ENCODE measurements at regions not wholly inside any gene's neighbourhood (a gene's known extent, or its start where the extent isn't known, plus 50 kb on each side); places are given as distances from the start of the nearest gene placed in this dataset.

- TF ChIP-seq YY1 (IDR thresholded peaks at IDR 0.05) (no peak), HNF4A (conservative IDR thresholded peaks at IDR 0.05) (no peak), RXRA (IDR thresholded peaks at IDR 0.05) (no peak), RAD21 (IDR thresholded peaks at IDR 0.05) (no peak)
Measured at GRCh38 chr14:41449066-41449465, 157.6 kb upstream of the LRFN5 start (continued).

GRCh38 chr14:41446008-41446407 lies 160.7 kb upstream of the LRFN5 start:
- no peaks in the 10 kb centered on the region for H3K36me3 ChIP-seq (ENCODE audit: control insufficient read depth in 4 of 4, insufficient read depth in 3 of 4, low read depth in 1 of 4, low read length in 3 of 4)
- DNase-seq (ENCODE audit: low spot score) = no peak
- H3K27ac ChIP-seq (ENCODE audit: low read depth in 1 of 2, low read length in 2 of 2) = no peak overlapping the region
- no peaks in the 10 kb centered on the region for H3K4me1 ChIP-seq (ENCODE audit: control insufficient read depth in 4 of 4, insufficient read depth in 4 of 4, low read length in 3 of 4)
- 34% methylated on average over 2 of the region's 2 CpGs for WGBS
- TF ChIP-seq ATF3 (IDR thresholded peaks at IDR 0.05) (no peak), HNF4A (conservative IDR thresholded peaks at IDR 0.05) (no peak), SP1 (IDR thresholded peaks at IDR 0.05) (no peak), RXRA (IDR thresholded peaks at IDR 0.05) (no peak), CTCF (IDR thresholded peaks at IDR 0.05; ENCODE audit: low read depth, low read length, missing input control) (no peak), RAD21 (IDR thresholded peaks at IDR 0.05) (no peak)
- H3K9ac ChIP-seq (ENCODE audit: low read depth in 1 of 2, low read length in 2 of 2) = no peak overlapping the region
- H3K27me3 ChIP-seq (ENCODE audit: control insufficient read depth in 4 of 4, insufficient read depth in 4 of 4, low read length in 3 of 4) = no peaks in the 10 kb centered on the region
- no peaks in the 10 kb centered on the region for H3K9me3 ChIP-seq (ENCODE audit: control insufficient read depth in 4 of 4, low read length in 3 of 4)
- no peak overlapping the region for H3K4me3 ChIP-seq (ENCODE audit: low read depth in 1 of 3, low read length in 3 of 3)

GRCh38 chr14:41423503-41423902 lies 183.2 kb upstream of the LRFN5 start:
- Histone ChIP-seq H3K36me3 (ENCODE audit: control insufficient read depth in 4 of 4, insufficient read depth in 3 of 4, low read depth in 1 of 4, low read length in 3 of 4) (no peaks in the 10 kb centered on the region), H3K4me3 (ENCODE audit: low read depth in 1 of 3, low read length in 3 of 3) (no peak overlapping the region), H3K9me3 (ENCODE audit: control insufficient read depth in 4 of 4, low read length in 3 of 4) (no peaks in the 10 kb centered on the region), H3K27ac (ENCODE audit: low read depth in 1 of 2, low read length in 2 of 2) (no peak overlapping the region), H3K27me3 (ENCODE audit: control insufficient read depth in 4 of 4, insufficient read depth in 4 of 4, low read length in 3 of 4) (no peaks in the 10 kb centered on the region), H3K9ac (ENCODE audit: low read depth in 1 of 2, low read length in 2 of 2) (no peak overlapping the region), H3K4me1 (ENCODE audit: control insufficient read depth in 4 of 4, insufficient read depth in 4 of 4, low read length in 3 of 4) (no peaks in the 10 kb centered on the region)
- whole genome bisulfite sequencing = 71% methylated on average over 3 of the region's 3 CpGs
- no peak for DNase-seq (ENCODE audit: low spot score)
- no peak for TF ChIP-seq FOXA2 (IDR thresholded peaks at IDR 0.05)
- TF ChIP-seq JUND (IDR thresholded peaks at IDR 0.05) = no peak
- no peak for TF ChIP-seq EGR1 (IDR thresholded peaks at IDR 0.05; ENCODE audit: low read depth in 2 of 2)
- no peak for TF ChIP-seq ZBTB33 (IDR thresholded peaks at IDR 0.05)
- TF ChIP-seq HNF4G (IDR thresholded peaks at IDR 0.05) = no peak
- TF ChIP-seq YY1 (IDR thresholded peaks at IDR 0.05) = no peak
- no peak for TF ChIP-seq SP1 (IDR thresholded peaks at IDR 0.05)
- no peak for TF ChIP-seq TAF1 (conservative IDR thresholded peaks at IDR 0.05)
- no peak for TF ChIP-seq CTCF (IDR thresholded peaks at IDR 0.05; ENCODE audit: low read depth, low read length, missing input control)
- no peak for TF ChIP-seq REST (IDR thresholded peaks at IDR 0.05)
- TF ChIP-seq MAX (IDR thresholded peaks at IDR 0.05) = no peak
- TF ChIP-seq ATF3 (IDR thresholded peaks at IDR 0.05) = no peak
- no peak for TF ChIP-seq FOXA1 (IDR thresholded peaks at IDR 0.05)
- TF ChIP-seq HNF4A (conservative IDR thresholded peaks at IDR 0.05) = no peak
- TF ChIP-seq NR2F2 (IDR thresholded peaks at IDR 0.05) = no peak
- no peak for TF ChIP-seq GABPA (IDR thresholded peaks at IDR 0.05 in 1 of 2, conservative IDR thresholded peaks at IDR 0.05 in 1 of 2)
- no peak for TF ChIP-seq RXRA (IDR thresholded peaks at IDR 0.05)
- TF ChIP-seq RAD21 (IDR thresholded peaks at IDR 0.05) = no peak
